ENCODE measurements at regions not wholly inside any gene's neighbourhood (a gene's known extent, or its start where the extent isn't known, plus 50 kb on each side); places are given as distances from the start of the nearest gene placed in this dataset.

DNA sequence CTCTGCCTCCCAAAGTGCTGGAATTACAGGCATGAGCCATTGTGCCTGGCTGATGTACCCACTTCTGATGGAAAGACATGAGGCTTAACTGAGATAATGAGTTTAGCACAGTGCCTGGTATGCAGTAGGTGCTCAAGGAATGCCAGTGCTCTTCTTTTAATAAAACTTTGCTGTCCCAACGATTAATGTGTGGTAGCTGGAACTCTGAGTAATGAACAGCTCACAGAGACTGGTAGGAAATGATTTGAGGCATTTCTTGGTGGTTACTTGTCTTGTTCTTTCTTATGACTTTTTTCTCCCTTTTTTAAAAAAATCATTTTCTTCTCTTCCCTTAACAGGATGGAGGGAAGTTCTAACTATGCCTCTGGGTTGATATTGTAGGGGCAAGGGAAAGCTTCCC is 235.7 kb upstream of the PWP1 start:
- DNase-seq, result no peak

DNA sequence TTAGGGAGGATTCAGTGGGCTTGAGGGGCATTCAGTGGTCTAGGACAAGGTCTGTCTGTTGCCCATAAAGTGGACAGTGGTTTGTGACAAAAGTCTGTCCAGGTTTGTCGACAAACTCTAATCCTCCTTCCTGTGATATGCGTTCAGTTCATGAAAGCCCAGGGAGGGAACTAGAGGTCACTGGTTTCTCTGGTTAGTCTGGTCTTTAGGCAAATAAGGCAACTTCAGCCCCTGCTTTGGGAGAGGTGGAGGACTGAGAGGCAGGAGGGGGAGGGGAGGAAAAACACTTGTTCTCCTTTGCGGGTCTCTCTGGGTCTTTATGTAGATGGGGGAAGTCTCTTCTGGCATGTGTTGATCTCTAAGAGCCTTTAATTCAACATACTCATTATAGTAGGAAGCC is 235.1 kb upstream of the PWP1 start:
- DNase-seq, result no peak

DNA sequence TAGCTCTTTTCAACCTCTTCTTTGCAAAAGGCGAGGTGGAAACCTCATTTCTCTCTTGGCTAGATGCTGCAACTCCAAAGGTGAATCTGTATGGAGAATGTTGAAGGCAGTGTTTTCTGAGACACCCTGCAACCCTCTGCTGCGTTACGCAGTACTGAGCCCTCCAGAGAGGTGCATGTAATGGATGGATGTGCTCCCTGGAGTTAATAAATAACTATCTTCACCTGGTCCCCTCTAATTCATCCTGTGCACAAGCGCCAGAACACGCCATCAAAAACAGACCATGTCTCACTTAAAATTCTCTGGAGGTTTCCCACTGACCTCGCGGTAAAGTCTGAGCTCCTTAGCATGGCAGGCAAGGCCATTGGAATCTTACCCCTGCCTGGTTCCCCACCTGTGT is 234.4 kb upstream of the PWP1 start:
- no peak for DNase-seq

DNA sequence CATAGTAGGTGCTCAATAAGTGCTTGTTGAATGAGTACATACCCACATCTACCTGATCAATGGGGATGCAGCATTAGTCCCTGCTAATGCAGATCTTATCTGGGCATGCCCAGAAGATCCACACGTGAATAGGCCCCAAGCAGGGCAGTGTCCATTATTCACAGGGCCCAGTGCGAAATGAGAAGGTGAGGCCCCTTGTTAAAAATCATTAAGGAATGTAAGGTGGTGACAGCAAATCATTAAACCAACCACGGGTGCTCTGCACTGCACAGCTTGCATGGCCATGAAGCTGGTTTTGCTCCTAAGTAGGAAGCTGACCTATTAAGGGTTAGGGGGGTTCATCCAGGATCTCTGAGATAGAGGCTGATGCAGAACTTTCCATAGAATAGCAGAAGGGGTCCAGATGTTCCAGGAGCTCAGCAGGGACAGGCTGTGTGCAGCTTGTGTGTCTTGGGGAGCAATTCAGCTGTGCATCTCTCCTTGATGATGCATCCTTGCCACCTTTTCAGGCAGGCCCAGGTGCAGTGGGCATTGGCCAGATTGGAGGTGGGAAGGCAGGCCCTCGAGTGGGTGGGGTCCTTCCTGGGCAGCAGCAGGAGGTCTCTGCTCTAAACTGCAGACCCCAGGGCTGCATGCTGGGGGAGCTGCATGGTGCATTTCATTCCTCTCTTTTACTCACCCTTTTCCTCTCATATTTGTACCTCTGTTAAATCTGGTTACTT is 231.3 kb upstream of the PWP1 start:
- DNase-seq, result no peak

DNA sequence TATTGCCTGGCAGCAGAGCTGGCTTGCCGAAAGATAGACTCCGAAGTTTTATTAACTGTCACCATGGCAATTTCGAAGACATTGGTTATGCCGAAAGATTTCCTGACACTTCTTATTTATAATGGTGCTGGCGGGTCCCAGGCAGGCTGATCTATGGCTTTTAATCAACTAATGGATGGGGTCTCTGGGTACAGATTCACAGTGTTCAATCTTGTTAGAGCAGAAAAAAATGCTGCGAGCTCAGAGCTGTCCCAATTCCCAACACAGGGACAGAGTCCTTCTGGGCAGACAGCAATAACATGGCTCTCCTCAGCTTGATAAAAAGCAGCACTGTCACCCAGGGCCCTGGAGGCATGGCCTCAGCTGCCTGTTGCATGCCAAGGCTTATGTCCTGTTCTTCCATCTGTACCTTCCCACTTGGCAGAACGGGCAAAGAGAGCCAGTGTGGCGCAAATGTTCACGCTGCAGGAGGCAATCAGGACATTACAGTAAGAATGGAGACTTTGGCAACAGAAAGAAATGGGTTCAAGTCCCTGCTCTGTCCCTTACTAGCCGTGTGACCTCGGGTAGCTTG is 228.2 kb upstream of the PWP1 start:
- no peak for DNase-seq

DNA sequence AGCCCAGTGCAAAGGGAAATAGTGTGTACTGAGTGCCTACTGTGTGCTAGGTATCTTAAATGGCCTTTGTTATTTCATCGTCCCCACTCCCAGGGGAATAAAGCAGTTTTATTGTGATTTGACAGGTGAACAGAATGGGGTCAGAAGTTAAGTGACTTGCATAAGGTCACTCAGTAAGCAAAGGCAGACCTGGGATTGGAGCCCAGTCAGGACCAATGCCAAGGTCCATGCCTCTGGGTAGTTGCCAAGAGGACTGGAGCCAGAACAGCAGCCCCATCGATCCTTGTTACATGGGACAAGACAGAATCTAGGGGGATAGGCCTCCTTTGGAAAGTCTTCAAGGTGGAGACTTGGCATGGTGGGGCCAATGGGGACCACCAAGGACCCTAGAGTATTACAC is 227.4 kb upstream of the PWP1 start:
- no peak for DNase-seq

DNA sequence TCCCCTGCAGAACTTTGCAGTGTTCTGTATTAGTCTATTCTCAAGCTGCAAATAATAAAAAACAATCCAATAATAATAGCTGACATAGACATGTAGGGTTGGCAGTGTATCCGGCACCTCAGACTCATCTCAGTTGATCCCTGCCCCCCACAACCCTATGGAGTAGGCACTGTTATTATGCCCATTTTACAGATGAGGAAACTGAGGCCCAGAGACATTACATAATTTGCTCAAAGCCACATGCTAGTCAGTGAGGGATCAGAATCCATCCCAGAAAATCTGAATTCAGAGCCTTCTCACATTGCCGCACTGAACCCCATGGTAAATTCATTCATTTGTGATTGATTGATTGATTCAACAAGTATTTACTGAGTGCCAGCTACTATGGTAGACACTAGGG is 226.6 kb upstream of the PWP1 start:
- DNase-seq, result no peak

DNA sequence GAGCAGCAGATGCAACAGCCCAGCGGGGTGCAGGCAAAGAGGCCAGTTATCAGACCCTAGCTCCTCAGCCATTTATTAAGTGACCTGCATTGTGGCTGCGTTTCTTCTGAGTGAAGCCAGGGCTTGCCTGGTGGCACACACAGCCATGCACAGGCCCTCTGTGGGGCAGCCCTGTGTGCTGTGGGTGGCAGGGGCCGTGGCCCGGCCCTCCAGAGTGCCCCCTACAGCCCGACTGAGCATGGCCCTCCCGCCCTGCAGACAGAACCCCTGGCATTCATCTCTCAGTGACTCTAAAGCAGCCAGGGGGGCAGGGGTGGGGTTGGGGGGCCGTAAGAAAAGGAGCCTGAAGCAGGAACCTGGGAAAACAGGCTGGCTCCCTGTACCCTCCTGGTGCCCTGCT is 226.0 kb upstream of the PWP1 start:
- DNase-seq, result no peak

DNA sequence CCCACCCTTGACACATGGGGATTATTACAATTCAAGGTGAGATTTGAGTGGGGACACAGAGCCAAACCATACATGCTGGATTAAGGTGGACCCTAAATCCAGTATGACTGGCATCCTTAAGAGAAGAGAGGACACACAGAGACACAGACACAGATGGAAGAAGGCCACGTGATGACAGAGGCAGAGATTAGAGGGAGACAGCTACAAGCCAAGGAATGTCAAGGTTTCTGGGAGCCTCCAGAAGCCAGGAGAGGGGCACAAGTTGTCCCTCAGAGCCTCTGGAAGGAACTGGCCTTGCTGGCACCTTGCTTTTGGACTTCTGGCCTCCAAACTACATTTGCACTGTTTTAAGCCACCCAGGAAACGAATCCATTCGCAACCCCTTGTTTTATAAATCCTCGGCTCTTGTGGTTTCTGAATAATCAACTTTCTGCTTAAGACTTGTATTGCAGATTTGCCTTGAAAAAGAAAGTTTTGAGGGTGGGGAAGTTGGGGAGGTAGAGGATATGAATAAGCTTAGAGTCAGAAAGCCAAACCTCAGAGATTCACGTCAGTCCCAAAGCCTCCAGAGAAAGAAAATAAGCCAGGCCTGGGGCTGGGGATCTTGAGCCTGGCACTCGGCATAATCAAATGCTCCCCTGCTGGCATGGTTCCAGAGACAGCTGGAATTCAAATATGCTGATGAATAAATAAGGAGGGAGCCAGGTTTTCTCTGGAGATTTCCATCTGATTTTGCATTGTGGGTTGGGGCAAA is 224.2 kb upstream of the PWP1 start:
- DNase-seq, result no peak

DNA sequence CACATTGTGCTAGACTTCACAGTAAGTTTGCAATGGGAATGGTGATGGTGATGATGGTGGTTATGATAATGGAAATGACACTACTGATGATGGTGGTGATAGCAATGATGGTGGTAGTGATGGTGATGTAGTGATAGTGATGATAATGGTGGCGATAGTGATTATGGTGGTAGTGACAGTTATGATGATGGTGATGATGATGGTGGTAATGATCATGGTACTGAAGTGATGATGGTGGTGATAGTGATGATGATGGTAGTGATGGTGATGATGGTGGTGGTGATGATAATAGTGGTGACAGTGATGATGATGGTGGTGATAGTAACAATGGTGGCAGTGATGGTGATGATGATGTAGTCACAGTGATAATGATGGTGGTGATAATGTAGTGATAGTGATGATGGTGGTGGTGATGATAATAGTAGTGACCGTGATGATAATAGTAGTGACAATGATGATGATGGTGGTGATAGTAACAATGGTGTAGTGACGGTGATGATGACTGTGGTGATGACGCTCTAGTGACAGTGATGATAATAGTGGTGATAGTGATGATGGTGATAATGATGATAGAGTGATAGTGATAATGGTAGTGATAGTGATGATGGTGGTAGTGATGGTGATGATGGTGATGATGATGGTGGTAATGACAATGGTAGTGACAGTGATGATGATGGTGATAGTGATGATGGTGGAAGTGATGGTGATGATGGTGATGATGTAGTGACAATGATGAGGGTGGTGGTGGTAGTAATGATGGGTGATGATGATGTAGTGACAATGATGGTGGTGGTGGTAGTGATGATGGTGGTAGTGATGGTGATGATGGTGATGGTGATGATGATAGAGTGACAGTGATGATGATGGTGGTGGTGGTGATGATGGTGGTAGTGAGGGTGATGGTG is 222.9 kb upstream of the PWP1 start:
- no peak for DNase-seq

DNA sequence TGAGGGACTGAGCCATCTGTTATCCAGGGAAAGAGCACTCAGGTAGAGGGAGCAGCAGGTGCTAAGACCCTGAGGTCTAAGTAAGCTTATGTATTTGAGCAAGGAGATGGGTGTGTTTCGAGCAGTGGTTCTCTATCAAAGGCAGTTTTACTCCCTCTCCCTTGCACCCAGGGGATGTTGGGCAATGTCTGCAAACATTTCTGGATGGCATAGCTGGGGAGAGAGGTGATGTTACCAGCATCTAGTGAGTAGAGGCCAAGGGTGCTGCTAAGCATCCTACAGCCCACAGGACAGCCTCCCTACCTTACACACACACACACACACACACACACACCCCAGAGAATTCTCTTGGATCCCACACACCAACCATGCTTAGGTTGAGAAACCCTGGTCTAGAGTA is 221.0 kb upstream of the PWP1 start:
- no peak for DNase-seq

DNA sequence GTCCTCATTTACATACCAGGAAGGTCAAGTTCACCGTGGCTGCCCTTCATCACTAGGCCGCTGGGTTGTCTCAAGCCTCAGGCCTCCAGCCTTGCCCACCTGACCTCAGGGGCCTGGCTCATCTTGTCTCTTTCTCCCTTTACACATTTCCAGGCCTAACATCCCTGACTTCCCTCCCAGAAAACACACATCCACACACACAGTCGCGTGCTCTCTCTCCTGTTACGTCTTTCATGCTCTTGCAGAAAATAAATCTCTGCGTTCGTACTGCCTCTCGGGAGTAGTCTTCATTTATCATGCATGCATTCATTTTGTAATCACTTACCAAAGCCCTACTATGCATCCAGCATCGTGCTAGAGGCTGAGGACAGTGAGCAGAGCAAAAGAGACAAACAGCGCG is 220.0 kb upstream of the PWP1 start:
- no peak for DNase-seq

DNA sequence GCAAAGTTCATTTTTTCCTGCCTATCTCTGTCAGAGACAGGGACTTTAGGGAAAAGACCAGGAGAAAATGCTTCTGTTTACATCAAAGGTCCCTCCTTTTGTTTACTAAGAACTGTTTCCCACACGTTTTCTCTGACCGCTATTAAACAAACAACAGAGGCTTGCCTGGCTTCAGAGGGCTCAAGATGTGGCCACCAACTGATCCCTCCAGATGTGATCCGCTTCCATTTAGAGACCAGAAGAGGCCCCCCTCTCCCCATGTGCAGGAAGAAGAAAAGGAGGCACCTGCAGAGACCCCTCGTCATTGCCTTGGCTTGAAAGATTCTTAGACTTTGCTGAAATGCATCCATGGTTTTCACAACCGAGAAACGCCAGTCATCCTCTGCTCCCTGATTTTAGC is 217.9 kb upstream of the PWP1 start:
- no peak for DNase-seq

DNA sequence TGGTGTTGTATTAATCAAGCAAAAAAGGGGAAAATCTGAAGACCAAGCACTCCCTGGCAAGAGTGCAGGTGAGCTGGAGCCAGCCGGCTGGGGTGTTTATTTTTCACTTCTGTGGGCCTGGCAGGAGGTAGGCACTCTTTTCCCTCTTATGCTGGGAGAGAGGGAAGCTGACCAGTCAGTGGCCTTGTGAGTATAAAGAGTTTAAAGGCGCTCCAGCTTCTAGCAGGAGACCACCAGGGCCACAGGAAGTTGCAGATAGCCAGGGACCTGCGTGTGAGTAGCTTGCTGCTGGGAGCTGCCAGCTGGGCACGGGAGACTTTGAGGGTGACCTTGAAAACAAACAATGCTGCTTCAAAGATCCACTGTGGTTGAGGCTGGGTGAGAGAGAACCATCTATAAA is 217.4 kb upstream of the PWP1 start:
- no peak for DNase-seq

DNA sequence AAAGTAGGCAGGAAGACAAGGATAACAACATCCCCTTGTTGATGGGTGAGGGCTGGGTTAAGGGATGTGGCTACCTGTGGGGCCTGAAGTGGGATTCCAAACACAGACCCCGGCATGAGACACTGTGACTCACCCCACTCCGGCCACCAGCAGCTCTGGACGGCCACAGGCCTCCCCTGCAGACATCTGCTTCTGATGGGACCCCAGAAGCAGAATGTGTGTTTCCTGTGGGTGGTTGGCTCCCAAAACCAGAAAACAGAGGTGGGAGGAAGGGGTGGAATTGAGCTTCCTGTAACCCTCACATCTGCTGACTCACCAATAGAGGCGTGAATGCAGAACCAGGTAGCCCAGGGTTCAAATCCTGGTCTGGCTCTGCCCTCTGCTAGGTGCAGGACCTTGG is 216.6 kb upstream of the PWP1 start:
- DNase-seq, result no peak

DNA sequence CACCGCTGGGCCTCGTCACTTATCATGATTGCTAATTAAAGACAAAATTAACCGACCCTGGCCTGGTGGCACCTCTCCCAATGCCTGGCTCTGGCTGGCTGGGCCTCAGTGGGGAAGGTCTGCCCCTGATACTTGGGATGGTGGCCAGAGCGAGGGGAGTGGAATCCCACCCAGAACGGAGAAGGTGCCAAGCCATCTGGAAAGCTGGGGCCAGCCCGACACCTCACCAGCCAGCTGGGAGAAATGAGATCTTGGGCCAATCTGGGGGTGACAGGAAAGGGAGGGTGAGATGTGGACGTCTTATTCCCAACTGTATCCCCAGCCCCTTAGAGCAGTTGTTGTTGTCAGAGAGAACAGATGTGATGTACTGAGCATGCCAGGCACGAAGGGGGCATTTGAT is 215.0 kb upstream of the PWP1 start:
- DNase-seq, result no peak

DNA sequence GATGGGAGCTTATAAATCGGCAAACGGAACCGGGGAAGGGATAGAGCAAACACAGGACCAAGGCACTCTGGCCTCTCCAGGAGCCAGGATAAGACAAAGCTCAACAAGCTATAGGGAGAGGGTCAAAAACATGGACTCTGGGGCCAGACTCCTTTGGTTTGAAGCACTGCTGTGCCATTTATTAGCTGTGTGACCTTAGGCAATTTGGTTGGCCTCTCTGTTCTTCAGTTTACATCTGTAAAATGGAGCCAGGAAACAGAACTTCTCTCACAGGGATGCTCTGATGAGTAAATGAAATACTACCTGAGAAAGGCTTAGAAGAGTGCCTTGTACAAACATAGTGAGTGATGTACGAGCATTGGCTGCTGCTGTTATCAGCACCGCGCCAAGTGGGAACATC is 213.3 kb upstream of the PWP1 start:
- no peak for DNase-seq

DNA sequence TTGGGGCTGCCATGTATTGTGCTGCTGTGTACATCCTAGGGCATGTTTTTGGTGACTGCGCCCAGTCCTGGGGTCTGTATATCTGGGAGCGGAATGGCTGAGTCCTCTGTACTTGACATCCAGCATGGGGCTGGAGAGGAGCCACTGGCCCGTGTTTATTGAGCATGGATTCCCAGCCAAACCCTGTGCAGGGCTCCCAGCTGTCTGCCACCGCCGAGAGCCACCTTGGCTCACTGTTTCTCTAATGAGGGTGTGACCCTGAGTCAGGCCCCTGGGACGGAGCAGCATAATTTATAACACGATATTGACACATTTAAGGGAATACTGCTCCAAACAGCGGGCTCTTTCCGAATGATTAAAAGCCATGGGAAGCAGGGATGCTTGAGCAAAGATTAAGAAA is 211.5 kb upstream of the PWP1 start:
- no peak for DNase-seq

DNA sequence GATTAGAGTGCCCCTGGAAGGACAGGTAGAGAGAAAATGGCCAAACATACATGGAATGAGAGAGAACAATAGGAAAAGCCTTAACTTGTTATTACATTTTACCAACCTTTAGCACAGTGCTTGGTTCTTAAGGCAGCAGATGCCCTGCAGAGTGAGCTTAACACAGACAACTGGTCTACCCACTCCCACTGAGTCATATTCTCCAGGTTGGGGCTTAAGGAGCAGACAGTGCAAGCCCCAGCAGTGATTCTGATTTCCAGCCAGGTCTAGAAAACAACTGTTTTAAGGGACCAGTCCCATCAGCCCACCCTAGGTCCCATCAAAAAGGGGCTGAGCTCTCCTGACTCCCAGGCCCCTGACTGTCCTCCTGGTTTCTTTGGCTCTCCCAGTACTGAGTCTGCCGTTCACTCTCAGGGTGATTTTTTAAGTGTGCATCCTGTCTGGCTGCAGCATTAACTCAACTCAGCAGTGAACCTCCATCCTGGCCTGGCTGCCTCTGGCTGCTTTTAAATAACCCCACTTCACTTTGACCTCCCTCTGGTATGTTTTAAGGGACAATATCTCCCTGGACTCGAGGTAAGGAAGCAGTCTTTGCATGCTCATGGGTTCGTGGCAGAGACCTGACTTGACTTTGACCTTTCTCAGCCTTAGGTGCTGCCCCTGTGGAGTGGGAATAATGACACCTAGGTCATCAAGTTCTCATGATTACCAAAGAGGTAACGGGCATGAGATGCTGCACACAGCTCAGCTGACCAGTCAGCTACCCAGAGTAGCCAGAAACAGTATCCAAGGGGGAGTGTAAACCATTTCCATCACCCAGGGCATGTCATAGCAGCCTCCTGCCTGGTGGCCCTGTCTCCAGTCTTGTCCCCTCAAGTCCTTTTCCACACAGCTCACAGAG is 210.7 kb upstream of the PWP1 start:
- no peak for DNase-seq

DNA sequence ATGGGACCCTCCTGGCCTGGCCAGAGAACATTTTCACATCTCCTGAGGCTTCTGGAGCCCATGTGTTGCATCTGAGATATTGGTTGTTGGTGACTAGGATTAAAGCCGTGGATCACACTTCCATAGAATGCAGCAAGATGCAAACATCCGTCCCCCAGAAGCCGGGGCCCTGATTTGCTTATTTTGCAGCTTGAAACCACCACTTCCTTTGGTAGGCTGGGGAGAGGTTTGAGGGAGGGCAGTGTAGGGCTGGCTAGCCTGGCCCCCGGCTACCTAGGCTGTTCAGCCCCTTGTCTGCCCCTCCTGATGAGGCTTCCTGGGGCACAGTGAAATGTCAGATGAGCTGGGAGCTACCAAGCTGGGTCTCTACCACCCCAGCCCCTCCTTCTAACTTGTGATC is 209.7 kb upstream of the PWP1 start:
- no peak for DNase-seq

DNA sequence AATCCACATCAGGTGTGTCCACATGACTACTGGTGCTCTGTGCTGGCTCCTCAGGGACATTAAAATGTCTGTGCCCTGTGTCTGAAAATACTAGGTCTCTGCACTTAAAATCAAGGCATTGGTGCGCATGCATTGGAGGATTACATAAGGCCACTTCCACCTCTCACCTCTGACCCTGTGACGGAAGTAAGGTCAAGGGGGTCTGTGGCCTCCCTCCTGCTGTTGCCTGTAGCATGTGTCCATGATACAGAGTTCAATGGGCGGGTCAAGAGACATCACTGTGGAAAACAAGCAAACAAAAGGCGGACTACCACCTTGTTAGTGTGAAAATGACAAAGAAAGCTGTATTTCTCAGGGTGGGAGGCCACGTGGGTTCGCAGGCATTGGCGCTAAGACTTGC is 208.6 kb upstream of the PWP1 start:
- DNase-seq, result no peak
